Neural cell (in vitro differentiated cells): ENCODE measurements at regions not wholly inside any gene's neighbourhood (a gene's known extent, or its start where the extent isn't known, plus 50 kb on each side); places are given as distances from the start of the nearest gene placed in this dataset.

Source experiments
- H2AFZ ChIP-seq: fragments of 200-600, 300-800 bp; sonication (generic), shearing (Covaris generic); 2 replicates; pipeline ENCODE4 v1.6.0; 2014; ENCODE audit warnings: low read depth, mild to moderate bottlenecking, antibody characterized with exemption, low read length, moderate library complexity
- H3F3A ChIP-seq: fragments of 200-600 bp; shearing (Covaris generic); 2 replicates; pipeline ENCODE4 v1.6.1; 2016; ENCODE audit warnings: mild to moderate bottlenecking, moderate library complexity, mixed read lengths, antibody characterized with exemption, low read length; ENCODE audit not compliant: insufficient read depth, poor library complexity, severe bottlenecking
- H3K27ac ChIP-seq: fragments of 200-600, 300-800 bp; sonication (generic), shearing (Covaris generic); 2 replicates; pipeline ENCODE4 v1.5.1; 2014; ENCODE audit warnings: mild to moderate bottlenecking, low read length, moderate library complexity
- H3K27me3 ChIP-seq: fragments of 300-800, 200-600 bp; sonication (generic), shearing (Covaris generic); 2 replicates; pipeline ENCODE4 v1.6.0; 2014; ENCODE audit warnings: mild to moderate bottlenecking, low read depth, low read length, moderate library complexity; ENCODE audit not compliant: insufficient read depth
- H3K36me3 ChIP-seq: fragments of 300-800, 200-600 bp; sonication (generic), shearing (Covaris generic); 2 replicates; pipeline ENCODE4 v1.5.1; 2014; ENCODE audit warnings: mild to moderate bottlenecking, antibody characterized with exemption, low read length, moderate library complexity; ENCODE audit not compliant: insufficient read depth
- H3K4me2 ChIP-seq: fragments of 300-800, 200-600 bp; sonication (generic), shearing (Covaris generic); 2 replicates; pipeline ENCODE4 v1.6.0; 2014; ENCODE audit warnings: mild to moderate bottlenecking, low read length
- H3K4me3 ChIP-seq: fragments of 300-800, 200-600 bp; sonication (generic), shearing (Covaris generic); 2 replicates; pipeline ENCODE4 v1.5.1; 2014; ENCODE audit warnings: mild to moderate bottlenecking, low read length, moderate library complexity
- H3K79me2 ChIP-seq: fragments of 200-600 bp; shearing (Covaris generic); replicated peaks from 2 replicates; pipeline ENCODE4 v1.6.0; 2014; ENCODE audit warnings: mild to moderate bottlenecking, low read length, moderate library complexity; ENCODE audit not compliant: insufficient read depth
- H3K9ac ChIP-seq: fragments of 300-800, 200-600 bp; sonication (generic), shearing (Covaris generic); 2 replicates; pipeline ENCODE4 v1.6.1; 2016; ENCODE audit warnings: mild to moderate bottlenecking, low read length, mixed read lengths
- H3K9me2 ChIP-seq: fragments of 200-600 bp; shearing (Covaris generic); 2 replicates; pipeline ENCODE4 v1.6.1; 2016; ENCODE audit warnings: mild to moderate bottlenecking, low read length, mixed read lengths; ENCODE audit not compliant: insufficient read depth
- H3K9me3 ChIP-seq: fragments of 200-600, 300-800 bp; sonication (generic), shearing (Covaris generic); 2 replicates; pipeline ENCODE4 v1.6.1; 2016; ENCODE audit warnings: mild to moderate bottlenecking, mixed run types, low read length, moderate library complexity, mixed read lengths
- H4K20me1 ChIP-seq: fragments of 200-600 bp; shearing (Covaris generic); 2 replicates; pipeline ENCODE4 v1.6.1; 2016; ENCODE audit warnings: mild to moderate bottlenecking, mixed run types; ENCODE audit not compliant: insufficient read depth
- EP300 ChIP-seq: fragments of 450-650 bp; conservative IDR thresholded peaks from 2 replicates; pipeline ENCODE4 v1.6.1; 2014; ENCODE audit warnings: antibody characterized with exemption, mild to moderate bottlenecking, moderate library complexity; ENCODE audit not compliant: poor library complexity, severe bottlenecking
- EZH2 ChIP-seq: fragments of 200-600, 300-800 bp; shearing (Covaris generic), sonication (generic); IDR thresholded peaks from 2 replicates; pipeline ENCODE4 v1.6.1; 2014; ENCODE audit warnings: antibody characterized with exemption, low read length, borderline replicate concordance, mild to moderate bottlenecking; ENCODE audit not compliant: insufficient read depth, poor library complexity, severe bottlenecking
- MXI1 ChIP-seq: fragments of 450-650 bp; conservative IDR thresholded peaks from 2 replicates; pipeline ENCODE4 v1.6.1; 2014; ENCODE audit warnings: antibody characterized with exemption, mild to moderate bottlenecking; ENCODE audit not compliant: poor library complexity, severe bottlenecking
- POLR2AphosphoS5 ChIP-seq: IDR thresholded peaks from 2 replicates; pipeline ENCODE4 v1.6.1; 2012
- RAD21 ChIP-seq: fragments of 450-650 bp; conservative IDR thresholded peaks from 2 replicates; pipeline ENCODE4 v1.6.1; 2014; ENCODE audit warnings: antibody characterized with exemption, mild to moderate bottlenecking, moderate library complexity
- REST ChIP-seq: IDR thresholded peaks from 2 replicates; pipeline ENCODE4 v1.6.1; 2012; ENCODE audit warnings: borderline replicate concordance
- SMC3 ChIP-seq: fragments of 450-650 bp; conservative IDR thresholded peaks from 2 replicates; pipeline ENCODE4 v1.6.1; 2014; ENCODE audit warnings: antibody characterized with exemption, mild to moderate bottlenecking, moderate library complexity; ENCODE audit not compliant: poor library complexity
- TAF1 ChIP-seq: IDR thresholded peaks from 2 replicates; pipeline ENCODE4 v1.6.1; 2012; ENCODE audit warnings: low read depth
- TF ChIP-seq, protein P1 (sequence below): fragments of 450-650 bp; IDR thresholded peaks from 2 replicates; pipeline ENCODE4 v1.5.1; 2014; ENCODE audit warnings: antibody characterized with exemption, mild to moderate bottlenecking, moderate library complexity; ENCODE audit not compliant: poor library complexity, severe bottlenecking

DNA sequence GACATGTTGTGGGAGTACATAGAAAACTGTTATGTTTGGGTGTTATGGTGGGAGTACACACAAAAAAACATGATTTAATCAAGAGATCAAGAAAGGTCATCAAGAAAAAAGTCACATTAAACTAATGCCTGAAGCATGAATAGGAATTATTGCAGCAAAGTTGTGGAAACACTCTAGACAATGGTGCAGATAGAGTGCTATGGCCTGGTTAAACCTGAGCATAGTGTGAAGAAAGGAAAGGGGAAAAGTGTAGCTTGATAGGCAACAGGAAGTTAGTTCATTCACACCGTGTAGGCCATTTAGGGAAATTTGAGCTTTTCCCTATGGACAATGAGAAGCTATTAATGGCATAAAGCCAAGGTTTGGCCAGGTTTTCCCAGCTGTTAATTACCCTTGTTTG, 162.1 kb upstream of the EMCN start:
- Histone ChIP-seq H3K9me3 (no peaks in the 10 kb centered on the region), H3K4me2 (no peak overlapping the region), H3F3A (no peaks in the 10 kb centered on the region), H3K36me3 (no peaks in the 10 kb centered on the region), H3K4me3 (no peak overlapping the region), H3K9ac (no peak overlapping the region), H3K79me2 (no peaks in the 10 kb centered on the region), H3K9me2 (no peaks in the 10 kb centered on the region), H2AFZ (no peak overlapping the region), H4K20me1 (no peaks in the 10 kb centered on the region), H3K27me3 (no peaks in the 10 kb centered on the region), H3K27ac (no peak overlapping the region)
- TF ChIP-seq TAF1 (no peak), MXI1 (no peak), EZH2 (no peak), RAD21 (no peak), SMC3 (no peak), EP300 (no peak), POLR2AphosphoS5 (no peak), REST (no peak)
- TF ChIP-seq, protein P1, sequence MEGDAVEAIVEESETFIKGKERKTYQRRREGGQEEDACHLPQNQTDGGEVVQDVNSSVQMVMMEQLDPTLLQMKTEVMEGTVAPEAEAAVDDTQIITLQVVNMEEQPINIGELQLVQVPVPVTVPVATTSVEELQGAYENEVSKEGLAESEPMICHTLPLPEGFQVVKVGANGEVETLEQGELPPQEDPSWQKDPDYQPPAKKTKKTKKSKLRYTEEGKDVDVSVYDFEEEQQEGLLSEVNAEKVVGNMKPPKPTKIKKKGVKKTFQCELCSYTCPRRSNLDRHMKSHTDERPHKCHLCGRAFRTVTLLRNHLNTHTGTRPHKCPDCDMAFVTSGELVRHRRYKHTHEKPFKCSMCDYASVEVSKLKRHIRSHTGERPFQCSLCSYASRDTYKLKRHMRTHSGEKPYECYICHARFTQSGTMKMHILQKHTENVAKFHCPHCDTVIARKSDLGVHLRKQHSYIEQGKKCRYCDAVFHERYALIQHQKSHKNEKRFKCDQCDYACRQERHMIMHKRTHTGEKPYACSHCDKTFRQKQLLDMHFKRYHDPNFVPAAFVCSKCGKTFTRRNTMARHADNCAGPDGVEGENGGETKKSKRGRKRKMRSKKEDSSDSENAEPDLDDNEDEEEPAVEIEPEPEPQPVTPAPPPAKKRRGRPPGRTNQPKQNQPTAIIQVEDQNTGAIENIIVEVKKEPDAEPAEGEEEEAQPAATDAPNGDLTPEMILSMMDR, result no peak

DNA sequence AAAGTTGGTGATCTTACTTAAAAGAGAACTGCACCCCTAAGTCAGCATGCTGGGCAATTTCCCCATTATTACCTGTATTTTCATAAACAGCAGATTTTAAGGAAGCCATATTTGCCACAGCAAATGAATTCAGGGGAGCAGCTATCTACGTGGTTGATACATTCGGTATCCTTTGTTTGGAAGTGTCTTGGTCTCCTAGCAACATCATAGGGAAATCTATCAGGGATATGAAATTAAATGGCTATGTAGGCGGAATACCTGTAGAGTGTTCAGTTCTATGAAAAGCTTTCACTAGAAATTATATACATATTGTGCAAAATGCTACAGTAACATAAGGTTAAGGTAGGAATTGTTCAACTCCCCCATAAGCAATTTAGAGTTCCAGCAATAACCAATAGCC, 157.2 kb upstream of the EMCN start:
- no peak overlapping the region for H3K4me2 ChIP-seq
- no peak overlapping the region for H3K27ac ChIP-seq
- no peaks in the 10 kb centered on the region for H4K20me1 ChIP-seq
- H3K9me2 ChIP-seq, result no peaks in the 10 kb centered on the region
- H3F3A ChIP-seq, result no peaks in the 10 kb centered on the region
- H2AFZ ChIP-seq, result no peak overlapping the region
- H3K4me3 ChIP-seq, result no peak overlapping the region
- H3K27me3 ChIP-seq, result no peaks in the 10 kb centered on the region
- H3K9ac ChIP-seq, result no peak overlapping the region
- H3K36me3 ChIP-seq, result no peaks in the 10 kb centered on the region
- H3K9me3 ChIP-seq, result no peaks in the 10 kb centered on the region
- TF ChIP-seq REST (peak; percentile 12), MXI1 (no peak)
- no peaks in the 10 kb centered on the region for H3K79me2 ChIP-seq
